EH (cell line): ENCODE measurements at regions not wholly inside any gene's neighbourhood (a gene's known extent, or its start where the extent isn't known, plus 50 kb on each side); places are given as distances from the start of the nearest gene placed in this dataset.
A peak's percentile ranks its signal among the peaks of the same experiment; 100 is the strongest.
"Not testable (repeated sequence)": the region's sequence is repeated elsewhere in the genome, so short reads cannot be mapped to it uniquely, and the experiment has no call there.

Experiments used
- DNase-seq: peaks from one replicate; pipeline ENCODE4 v3.0.0-alpha.2; 2015; ENCODE audit warnings: low read depth

DNA sequence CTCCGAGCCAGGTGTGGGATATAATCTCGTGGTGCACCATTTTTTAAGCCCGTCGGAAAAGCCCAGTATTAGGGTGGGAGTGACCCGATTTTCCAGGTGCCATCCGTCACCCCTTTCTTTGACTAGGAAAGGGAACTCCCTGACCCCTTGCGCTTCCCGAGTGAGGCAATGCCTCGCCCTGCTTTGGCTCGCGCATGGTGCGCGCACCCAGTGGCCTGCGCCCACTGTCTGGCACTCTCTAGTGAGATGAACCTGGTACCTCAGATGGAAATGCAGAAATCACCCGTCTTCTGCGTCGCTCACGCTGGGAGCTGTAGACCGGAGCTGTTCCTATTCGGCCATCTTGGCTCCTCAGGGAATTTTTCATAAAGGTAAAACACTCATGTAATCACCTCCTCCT lies 63.9 kb downstream of the RWDD3 start:
- not testable (repeated sequence) for DNase-seq

DNA sequence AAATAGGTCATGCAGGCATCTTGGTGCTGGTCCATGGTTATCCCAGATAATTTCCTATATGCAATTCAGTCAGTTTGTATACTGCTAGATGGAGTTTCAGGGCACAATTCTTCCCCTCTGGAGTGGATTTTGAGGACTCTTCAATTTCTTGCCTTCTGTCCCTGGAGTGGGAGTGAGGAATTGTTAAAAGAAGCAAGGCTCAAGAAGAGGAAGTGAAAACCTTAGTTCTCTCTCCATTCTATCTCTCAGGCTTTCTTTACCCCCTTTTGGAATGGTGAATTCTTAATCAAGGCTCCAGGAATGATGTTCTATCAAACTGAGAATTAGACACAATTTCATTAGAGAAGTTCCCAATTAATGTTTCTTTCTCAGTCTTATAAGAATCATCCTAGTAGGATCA lies 67.1 kb downstream of the RWDD3 start:
- DNase-seq, result no peak

DNA sequence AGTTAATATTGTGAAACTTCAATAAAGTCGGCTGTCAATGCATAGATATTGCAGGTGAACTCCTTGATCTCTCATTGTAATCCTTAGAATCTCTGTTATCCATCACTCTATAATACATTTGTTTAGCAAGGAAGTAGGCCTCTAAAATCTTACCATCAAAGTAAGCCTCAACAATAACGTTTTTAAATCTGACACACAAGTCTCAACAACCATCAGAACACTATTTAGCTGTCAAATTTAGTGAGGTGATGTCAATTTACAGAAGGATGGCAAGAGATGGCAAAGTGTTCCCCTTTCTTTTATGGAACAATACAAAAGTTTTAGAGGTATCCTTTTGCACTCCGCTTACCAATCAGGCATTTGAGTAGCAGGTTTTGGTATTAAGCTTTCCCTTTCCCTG lies 67.6 kb downstream of the RWDD3 start:
- DNase-seq, result no peak

DNA sequence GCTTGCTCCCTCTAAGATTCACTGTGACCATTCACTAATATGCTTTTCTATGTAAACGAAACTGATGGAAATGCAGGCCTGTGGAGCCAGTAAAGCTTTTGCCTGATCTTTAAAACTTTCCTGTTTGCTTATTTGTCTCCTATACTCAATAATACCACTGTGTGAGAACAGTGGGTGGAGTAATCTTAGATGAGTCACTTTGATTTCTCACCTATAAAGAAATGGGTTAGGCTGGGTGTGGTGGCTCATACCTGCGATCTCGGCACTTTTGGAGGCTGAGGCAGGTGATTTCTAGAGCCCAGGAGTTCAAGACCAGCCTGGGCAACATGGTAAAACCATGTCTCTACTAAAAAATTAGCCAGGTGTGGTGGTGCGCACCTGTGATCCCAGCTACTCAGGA lies 70.8 kb downstream of the RWDD3 start:
- DNase-seq, result no peak

DNA sequence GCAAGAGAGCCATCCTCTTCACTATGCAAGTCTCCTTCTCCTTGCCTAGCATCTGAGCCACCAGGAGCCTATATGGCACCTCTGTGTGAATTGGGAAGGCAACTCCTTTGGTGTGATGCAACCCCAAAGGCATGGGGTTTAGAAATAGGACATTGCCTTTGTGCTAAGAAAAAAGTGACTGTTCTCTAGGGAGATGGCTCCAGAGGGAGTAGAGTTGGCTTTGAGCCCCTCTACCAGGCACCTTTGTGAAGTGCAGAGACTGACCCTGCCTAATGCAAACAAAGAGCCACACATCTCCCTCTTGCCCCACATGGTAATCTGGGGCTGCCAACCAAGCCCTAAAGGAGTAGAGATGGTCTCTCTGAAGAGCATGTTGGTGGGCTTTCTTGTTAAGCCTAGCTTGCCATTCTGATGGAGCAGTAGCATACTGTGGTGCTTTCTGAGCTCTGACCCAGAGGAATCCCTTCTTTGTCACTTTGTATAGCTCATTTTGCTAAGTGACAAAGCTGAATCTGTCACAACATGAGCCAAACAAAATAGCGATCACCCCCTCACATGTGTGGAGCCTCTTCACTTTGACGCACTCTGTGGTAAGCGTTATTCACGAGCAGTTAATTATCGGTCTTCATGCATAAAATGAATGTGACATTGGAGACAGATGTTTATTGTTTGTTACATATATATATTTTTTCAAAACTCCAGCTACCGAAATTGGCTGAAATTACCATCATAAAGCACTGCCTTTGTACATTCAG lies 74.4 kb downstream of the RWDD3 start:
- DNase-seq, result no peak

DNA sequence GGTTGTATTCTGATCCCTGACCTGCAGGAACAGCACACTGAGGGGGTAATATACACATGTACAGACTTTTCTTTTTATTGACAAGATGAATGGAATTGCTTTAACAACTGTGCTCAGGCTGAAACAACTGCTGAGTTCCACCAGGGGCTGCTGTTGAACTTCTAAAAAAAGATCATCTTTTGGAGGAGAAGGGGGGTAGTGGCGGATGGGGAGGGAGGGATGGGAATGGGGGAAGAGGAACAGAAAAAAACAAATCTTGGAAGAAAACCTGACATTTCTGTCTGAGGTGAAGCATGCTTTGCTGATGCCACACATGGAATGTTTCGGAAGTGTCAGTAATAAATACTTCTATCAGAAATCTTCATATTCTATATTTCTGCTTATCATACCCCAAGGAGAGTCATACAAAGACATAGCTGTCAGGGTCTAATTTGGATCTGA lies 75.0 kb downstream of the RWDD3 start:
- peak; percentile 29 for DNase-seq

DNA sequence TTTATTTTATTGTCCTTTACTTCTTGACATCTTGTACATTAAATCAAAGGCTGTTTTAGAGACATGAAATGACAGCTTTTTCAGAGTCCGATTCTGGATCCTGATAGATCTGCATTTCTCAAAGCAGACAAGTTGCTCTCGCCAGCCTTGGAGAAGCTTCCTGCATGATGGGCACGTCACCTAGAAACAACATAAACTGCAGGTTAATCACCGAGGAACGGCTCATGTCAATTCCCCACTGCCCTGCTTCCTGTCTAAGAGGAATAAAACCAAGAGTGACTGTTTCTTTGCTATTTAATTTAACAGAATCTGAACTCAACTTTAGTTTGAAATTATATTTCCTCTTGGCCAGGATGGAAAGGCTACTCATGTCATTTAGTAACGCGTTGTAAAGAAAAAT lies 77.0 kb downstream of the RWDD3 start:
- DNase-seq, result no peak

DNA sequence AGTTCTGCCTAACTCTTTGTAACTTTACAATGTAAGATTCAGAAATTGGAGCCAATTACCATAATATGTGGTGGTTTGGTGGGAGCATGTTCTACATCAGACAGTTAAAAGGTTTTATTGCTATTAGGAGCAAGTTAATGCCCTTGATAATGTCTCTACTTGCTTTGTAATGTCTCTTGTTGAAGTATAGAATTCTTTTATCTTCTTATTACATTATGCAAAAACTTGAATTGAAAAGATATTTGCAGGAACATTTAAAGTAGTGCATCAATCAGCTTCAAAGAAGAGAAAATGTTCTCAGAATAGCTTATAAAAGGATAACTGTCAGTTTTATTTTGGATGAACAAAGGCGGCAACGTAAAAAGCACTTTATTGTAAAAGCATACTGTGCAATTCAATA lies 77.8 kb downstream of the RWDD3 start:
- DNase-seq, result no peak

DNA sequence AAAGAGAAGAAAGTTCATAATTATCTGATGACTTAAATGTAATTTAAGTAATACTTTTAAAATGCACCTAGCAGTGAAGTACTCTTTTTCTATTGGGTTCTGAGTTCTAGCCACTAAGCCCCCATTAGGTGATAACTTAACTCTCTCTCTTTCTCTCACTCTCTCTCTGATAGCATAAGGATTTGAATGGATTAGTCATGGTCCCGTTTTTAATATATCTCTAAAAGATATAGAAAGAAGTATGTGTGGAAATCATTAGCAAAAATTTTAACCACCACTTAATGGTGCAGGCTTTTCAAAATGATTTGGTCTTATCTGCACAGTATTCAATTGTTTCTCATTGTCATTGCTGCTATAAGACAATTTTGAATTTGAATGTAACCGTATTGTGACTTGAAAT lies 78.2 kb downstream of the RWDD3 start:
- no peak for DNase-seq

DNA sequence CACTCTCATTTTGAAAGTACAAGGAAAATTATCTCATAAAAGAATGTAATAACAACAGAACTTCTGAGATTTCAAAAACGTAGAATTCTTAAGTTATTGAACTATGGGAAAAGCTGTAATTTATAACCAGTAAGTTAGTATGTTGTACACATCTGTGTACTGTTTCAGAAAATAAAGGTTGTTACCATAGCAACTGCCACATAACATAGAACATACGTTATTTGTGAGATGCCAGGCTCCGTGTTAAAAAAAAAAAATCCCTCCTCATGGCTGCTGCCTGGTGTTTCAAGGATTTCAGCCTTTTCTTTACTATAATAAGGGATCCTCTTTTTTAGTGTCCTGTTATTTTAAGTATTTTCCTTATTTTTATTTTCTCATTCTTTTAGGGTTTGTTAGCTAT lies 79.5 kb downstream of the RWDD3 start:
- no peak for DNase-seq

DNA sequence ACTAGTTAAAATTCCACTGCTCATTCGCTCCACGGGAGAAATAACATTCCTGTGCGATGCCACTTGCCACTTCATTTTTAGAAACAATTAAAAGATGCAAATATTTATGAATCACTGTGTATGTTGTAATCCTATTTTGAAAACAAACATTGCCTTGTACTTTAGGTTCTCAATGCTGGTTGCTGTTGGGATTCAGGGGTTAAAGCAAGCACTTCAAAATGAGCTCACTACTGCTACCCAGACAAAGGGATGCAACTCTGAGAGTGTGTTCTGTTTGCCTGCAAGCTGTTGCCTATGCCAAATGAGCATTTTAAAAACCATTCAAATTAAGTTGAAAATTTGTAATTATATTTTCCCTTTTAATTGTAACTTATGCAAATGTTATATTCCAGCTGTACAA lies 87.5 kb downstream of the RWDD3 start:
- DNase-seq, result no peak

DNA sequence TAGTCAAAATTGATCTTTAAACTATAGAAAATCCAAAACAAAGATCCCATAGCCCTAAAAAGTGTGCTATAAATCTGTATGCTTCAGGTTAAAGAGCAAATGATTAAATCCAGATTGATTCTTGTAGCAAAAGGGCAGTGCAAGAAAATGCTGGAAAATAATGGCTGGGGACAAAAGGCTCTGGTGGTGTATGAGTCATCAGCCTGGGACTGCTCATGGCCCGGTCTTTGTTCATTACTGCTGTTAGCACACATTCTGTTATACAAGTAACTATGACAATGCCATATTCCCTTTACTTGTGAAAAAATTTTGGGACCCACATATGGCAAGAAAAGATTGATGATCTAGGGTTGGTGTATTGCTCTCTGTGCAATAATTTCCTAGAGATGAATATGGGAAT lies 89.1 kb downstream of the RWDD3 start:
- peak; percentile 20 for DNase-seq

DNA sequence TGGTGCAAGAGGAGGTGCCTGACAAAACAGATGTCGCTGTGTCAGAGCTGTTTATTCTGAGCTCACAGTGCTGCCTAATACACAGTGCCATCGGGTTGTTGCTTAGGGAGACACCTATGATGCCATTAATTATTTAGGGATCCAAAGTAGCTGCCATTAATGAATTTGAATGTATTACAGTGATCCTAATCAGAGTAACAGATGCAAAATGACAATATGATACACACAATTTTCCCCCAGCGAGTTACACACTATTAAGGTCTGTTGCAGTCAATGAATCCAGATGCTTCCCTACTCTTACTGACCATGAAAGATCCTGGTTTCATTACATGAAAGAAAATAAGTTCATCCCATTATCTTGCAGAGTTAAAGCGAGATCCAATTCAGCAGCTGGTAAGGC lies 91.3 kb downstream of the RWDD3 start:
- no peak for DNase-seq

DNA sequence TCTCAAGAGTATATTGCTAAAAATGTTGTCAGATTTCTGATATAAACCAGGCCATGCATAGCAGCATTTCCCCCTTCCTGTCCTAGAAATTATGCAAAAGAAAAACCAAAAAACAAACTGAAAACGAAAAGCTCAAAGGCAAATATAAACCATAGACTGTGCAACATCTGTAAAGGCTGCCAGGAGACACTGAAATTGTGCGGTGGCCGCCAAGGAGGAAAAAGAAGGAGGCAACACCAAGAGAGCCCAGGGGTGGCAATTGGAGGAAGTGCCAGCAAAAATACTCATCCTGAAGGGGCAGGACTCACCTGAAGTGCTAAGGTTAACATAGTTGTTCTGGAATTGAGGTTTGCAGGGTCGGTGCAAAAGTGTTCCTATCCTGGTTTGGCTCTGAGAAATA lies 92.0 kb downstream of the RWDD3 start:
- DNase-seq, result no peak

DNA sequence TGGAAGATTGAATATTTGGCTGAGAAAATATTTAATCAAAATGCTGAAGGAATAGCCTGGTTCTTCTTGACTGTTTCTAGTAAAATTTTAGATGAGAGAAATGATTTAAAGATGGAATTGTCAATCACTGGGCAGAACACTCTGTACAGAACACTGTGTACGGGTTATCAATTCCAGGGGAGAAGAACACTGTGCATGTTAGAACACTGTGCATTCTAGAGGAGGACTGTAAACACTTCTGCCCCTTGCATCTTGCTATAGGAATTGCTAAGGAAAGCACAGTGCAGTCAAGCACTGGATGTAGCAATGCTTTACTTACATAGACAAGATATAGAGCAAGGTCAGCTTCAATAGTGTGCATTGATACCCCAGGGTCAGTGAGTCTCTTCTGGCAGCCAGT lies 98.7 kb downstream of the RWDD3 start:
- DNase-seq, result no peak

DNA sequence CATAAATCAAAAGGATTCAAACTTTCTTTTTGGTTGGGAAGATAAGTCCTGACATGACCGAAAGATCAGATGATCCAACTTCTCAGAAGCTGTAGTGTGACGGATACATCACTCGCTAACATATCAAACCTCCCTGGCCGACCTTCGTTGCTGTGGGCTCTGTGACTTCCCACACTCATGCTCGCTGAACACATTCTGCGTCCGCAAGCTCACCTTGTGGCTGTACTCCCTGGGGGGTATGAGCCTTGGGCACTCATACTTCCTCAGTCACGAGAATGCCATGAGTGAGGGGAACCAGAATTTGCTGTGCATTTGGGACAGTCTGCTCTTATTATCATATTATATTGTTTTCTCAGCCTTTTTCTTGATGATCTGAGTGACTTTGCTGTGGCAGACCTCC lies 105.4 kb downstream of the RWDD3 start:
- DNase-seq, result no peak

DNA sequence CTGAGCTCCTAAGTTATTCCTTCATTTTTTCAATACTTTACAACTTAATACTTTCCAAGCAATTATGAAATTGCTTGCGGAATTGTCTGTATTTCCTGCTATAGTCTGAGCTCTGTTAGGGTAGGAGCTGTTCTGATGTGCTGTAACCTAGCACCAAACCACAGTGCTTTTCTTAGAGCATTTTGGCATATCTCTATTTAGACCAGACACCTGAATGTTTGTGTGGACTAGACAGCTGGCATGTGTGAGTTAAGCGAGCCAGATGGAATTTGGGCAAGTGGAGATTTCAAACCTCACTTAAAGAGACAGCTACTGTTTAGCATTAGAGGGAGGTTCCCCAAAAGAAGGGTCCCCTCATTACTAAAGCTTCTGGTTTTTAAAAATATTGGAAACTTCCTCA lies 106.1 kb downstream of the RWDD3 start:
- no peak for DNase-seq

DNA sequence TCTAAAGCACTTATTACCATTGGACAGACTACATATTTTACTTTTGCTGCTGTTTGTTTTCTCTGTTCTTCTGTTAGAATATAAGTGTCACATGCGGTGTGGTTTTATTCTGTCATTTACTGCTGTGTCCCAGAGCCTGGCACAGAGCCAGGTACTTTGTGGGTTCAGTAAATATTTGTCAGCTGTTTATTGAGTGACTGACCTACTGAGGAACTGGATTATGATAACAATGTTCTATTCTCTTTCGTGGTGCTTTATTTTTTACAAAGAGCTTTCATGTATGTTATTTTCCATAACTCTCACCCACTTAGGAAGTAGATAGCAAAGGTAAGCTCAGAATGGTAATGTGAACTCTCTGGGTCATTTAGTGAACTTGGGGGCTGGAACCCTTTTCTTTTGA lies 118.8 kb downstream of the RWDD3 start:
- no peak for DNase-seq

DNA sequence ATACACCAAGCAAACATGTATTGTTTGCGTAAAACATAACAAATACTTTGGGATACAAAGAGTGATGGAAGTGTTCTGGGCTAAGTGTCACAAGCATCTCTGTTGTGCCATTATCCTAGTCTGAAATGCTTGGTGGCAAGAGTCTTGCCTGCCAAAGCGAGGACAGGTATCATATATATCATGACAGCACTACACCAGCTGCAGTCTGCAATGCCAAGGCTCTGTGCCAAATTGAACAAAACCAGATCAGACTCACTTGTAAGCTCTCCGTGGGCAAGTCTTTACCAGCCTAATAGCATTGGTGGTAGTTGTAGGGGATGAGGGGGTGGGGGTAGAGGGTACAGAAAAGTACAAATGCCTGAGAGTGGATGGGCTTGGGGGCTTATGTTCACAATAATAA lies 119.2 kb downstream of the RWDD3 start:
- DNase-seq, result no peak

DNA sequence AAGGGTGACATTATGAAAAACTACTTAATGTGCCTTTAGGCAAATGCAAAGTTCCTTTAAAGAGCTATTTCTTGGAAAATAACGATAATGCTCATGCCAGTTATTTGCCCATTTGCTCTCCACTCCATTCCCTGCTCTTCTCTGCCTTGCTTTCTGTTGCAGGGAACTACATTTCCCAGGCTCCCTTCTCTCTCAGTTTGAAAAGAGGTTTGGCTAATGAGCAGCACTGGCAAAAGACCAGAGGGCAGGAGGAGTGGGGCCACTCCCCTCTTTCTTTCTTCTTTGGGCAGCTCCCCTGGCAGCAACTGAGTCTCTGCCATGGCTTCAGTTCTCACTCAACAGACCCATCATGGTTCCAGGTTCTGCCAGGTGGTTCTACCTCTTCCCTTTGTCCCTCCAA lies 130.5 kb downstream of the RWDD3 start:
- no peak for DNase-seq

DNA sequence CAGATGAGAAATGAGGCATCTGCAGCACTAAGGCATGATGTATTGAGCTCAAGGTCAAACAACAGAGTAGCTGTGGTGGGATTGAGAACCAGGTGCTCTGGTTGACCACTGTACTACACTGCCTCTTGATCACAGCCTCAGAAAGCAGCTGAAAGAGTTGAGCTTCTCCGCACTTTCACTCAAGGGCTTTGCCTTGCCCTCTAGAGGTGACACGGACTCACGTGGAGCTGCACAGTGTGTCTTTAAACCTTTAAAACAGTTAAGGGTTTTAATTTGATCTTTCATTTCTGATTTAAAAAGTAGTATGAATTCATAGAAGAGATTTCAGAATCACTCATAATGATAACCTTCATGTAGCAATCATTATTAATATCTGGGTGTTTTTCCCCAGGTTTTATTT lies 132.5 kb downstream of the RWDD3 start:
- no peak for DNase-seq

DNA sequence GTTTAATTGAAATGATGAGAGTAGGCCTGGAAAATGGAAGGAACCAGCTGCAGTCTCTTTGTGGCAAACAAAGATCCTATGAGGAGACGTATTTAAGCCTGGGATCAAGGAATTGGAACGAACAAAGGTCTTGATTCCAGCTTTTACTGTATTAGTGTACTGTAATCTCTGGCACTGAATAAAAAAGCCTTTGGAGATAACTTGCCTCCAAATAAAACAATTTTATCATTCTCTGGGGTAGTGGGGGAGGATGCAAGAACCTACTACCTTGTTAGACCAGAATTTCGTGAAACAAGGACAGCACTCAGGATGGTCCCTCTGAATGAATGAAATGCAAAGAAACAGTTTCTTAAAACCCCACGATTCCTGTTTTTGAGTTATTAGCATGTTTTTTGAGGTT lies 134.2 kb downstream of the RWDD3 start:
- DNase-seq, result no peak

DNA sequence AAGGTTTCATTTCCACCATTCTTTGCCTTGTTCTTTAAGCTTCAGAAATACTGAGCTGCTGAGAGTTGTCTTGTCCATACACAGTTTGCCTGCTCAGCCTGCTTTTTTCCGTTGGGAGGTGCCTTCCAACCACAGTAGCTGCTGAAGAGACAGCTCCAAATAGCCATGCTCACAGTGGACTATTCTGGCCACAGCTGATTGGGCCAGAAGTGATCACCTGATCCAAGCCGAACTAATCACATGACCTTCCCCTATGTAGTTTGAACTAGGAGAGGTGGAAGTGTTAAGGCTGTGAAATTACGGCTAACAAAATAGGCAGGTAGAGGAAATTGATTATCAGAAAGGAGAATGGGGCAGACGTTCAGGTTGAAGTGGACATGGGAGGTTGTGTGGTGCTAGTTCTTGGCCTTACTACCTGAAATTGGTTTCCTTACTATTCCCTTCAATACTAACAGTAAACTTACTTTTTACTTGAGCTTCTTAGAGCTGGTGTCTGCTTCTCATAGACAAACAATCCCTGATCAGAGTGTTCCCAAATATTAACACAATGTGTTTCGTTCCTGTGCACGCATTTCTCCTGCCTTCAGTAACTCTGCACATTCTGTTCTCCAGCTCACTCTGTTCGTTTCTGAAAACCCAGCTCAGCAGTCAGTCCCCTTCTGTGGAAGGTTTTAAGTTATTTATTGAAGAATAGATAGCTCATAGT lies 136.1 kb downstream of the RWDD3 start:
- DNase-seq, result peak; percentile 0
